C4-2B (cell line): ENCODE measurements at regions not wholly inside any gene's neighbourhood (a gene's known extent, or its start where the extent isn't known, plus 50 kb on each side); places are given as distances from the start of the nearest gene placed in this dataset.
"Not testable (repeated sequence)": the region's sequence is repeated elsewhere in the genome, so short reads cannot be mapped to it uniquely, and the experiment has no call there.

Experiments
- H3K27ac ChIP-seq: fragments of 450-650 bp; 2 replicates; pipeline ENCODE4 v1.5.1; 2017
- CTCF ChIP-seq: fragments of 450-650 bp; conservative IDR thresholded peaks from 2 replicates; pipeline ENCODE4 v1.5.1; 2017; ENCODE audit warnings: mild to moderate bottlenecking
- ZFX ChIP-seq: fragments of 450-650 bp; IDR thresholded peaks from 2 replicates; pipeline ENCODE4 v1.6.1; 2017

- TF ChIP-seq CTCF: no peak
- no peak for TF ChIP-seq ZFX
- no peak overlapping the region for H3K27ac ChIP-seq
Observed at GRCh38 chr2:204401114-204401513, 144.2 kb upstream of the PARD3B start.

- TF ChIP-seq ZFX: no peak
- TF ChIP-seq CTCF: no peak
- no peak overlapping the region; the same call in 1 of the 2 replicates for H3K27ac ChIP-seq
Observed at GRCh38 chr2:204407204-204408014, 137.9 kb upstream of the PARD3B start.

- not testable (repeated sequence) for H3K27ac ChIP-seq
Observed at GRCh38 chr2:204412782-204413181, 132.5 kb upstream of the PARD3B start.

GRCh38 chr2:204415406-204416181 lies 129.7 kb upstream of the PARD3B start:
- TF ChIP-seq CTCF (no peak), ZFX (no peak)

GRCh38 chr2:204416236-204416635 lies 129.0 kb upstream of the PARD3B start:
- no peak overlapping the region for H3K27ac ChIP-seq
- TF ChIP-seq CTCF (no peak), ZFX (no peak)

More at GRCh38 chr2:204415406-204416181, 129.7 kb upstream of the PARD3B start:
- no peak overlapping the region for H3K27ac ChIP-seq

GRCh38 chr2:204425821-204426220 lies 119.5 kb upstream of the PARD3B start:
- no peak for TF ChIP-seq ZFX
- no peak for TF ChIP-seq CTCF
- no peak overlapping the region for H3K27ac ChIP-seq

- no peak for TF ChIP-seq CTCF
- TF ChIP-seq ZFX: no peak
- no peak overlapping the region for H3K27ac ChIP-seq
Observed at GRCh38 chr2:204428675-204429074, 116.6 kb upstream of the PARD3B start.
